SW 1271 (cell line): ENCODE measurements at regions not wholly inside any gene's neighbourhood (a gene's known extent, or its start where the extent isn't known, plus 50 kb on each side); places are given as distances from the start of the nearest gene placed in this dataset.

Experiments
- DNase-seq, 2 experiments: peaks; one replicate each; lab custom pipeline; 2025; lab: John Stamatoyannopoulos, UW

- no peak for DNase-seq
Observed at GRCh38 chr6:2462831-2463230, 217.4 kb upstream of the GMDS start.

DNA sequence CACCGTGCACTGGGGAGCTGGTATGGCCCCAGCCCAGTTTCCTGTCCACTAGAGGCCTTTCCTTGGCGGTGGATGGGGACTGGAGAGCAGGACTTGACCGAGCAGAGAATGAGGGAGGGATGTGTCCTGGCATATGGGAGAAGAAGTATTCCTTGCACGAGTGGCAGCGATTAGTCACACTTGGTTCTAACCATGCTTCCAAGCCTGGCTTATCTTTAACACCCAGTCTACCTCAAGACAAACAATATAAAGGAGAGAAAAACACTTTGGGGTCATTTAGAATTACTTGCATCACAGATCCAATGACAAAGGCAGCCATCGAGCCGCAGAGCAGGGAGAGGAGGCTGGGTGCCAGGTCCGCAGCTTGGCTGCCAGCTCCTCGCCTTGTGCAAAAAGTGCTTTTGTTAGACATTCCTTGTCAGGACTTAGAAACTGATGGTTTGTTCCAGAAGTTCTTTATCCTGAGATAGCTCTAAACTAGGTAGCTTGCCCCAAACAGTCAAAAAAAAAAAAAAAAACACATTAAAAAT, 214.9 kb upstream of the GMDS start:
- DNase-seq, result no peak

- DNase-seq, result no peak
Observed at GRCh38 chr6:2454180-2454579, 208.8 kb upstream of the GMDS start.

DNA sequence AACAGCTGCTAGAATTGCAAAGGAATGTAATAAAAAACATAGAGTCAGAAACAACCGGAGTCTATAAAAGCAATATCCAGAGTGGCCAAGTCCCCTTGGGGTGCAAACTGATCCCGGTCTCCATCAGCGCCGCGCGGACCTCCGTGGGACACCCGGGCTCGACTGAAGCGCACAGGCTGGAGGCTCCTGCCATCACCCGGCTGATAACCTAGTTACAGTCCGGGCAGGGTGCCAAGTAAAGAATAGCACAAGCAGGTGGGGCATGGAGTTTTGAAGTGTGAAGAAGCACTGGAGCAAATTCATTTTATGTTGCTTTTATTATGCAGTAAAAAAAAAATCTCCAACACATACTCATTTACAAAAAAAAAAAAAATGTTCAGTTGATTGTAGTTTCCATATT, 205.1 kb upstream of the GMDS start:
- no peak for DNase-seq

DNA sequence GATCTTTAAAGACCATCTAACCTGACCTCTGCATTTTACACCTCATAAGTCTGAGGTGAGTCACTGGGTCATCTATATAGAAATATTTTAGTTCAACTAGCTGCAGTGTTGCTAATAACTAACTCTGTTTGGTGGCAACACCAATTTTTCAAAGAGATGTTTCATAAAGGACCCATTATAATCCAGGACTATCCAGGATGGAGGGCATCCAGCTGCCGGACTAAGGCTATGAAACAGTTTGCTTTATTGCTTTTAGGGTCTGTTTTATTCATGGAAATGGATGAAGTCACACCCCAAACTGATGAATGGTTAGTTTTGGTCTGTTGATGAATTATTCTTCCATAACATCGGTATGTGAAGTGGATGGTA, 204.2 kb upstream of the GMDS start:
- DNase-seq, result no peak

DNA sequence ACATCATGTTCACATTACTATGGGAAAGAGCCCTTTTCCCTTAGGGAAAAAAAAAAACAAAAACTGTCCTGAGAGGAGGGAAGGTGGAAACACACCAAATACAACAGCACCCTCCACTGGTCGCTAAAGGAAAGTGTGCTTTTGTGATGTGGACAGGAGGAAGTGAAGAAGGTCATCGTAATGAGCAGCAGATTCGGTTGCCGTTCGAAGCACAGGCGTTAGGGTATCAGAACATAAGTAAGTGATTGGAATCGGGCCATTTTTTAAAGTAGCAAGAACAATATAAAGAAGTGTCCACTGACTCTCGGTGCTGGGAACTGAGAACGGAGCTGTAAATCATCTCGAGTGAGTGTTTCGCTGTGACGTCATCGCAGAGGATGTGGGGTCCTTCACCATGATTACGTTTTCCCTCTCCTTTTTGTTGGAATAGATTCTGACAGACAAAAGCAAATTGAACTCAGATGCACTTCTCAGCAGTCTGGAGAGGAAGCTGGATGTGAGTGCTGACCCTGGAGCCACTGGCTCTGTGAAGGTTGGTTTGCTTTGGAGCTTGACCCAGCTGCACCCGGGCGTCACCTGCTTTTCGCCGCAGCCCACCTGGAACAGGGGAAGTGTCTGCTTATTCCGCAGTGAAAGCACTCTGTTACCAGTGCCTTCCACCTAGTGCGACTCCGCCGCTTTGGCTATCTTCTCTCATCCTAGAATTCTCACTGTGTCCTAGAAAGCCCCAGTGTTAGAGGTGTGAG, 203.6 kb upstream of the GMDS start:
- peak in 1 of 2 experiments; percentile 40 for DNase-seq

- DNase-seq, result no peak
Observed at GRCh38 chr6:2447931-2448330, 202.5 kb upstream of the GMDS start.

DNA sequence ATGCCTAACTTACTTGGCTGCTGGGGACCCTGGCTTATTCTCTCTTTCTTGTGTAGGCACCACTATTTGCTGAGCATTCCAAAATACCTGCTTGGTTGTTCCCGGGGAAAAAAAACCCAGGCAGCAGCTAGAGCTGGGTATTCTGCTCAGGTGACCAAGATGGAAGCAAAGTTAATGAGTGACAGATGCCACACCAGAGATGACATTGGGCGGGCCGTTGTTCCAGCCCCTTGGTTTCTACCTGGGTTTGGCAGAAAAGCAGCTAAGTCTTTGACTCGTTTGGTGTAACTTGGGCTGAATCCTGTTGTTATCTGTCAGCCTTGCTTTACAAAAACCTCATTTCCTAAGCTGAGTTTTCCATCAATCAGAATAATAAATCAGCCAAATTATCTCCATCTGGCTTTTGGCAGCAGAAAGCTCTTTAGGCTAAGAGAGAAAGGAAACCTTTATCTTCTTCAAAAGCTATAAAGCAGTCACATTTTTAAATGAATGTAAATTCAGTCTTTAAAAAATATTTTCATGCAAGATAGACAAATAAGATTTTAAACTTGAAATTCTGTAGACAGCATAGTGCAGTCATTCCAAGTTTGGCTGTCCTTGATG, 202.0 kb upstream of the GMDS start:
- DNase-seq, result no peak

- no peak for DNase-seq
Observed at GRCh38 chr6:2441601-2442475, 196.4 kb upstream of the GMDS start.

DNA sequence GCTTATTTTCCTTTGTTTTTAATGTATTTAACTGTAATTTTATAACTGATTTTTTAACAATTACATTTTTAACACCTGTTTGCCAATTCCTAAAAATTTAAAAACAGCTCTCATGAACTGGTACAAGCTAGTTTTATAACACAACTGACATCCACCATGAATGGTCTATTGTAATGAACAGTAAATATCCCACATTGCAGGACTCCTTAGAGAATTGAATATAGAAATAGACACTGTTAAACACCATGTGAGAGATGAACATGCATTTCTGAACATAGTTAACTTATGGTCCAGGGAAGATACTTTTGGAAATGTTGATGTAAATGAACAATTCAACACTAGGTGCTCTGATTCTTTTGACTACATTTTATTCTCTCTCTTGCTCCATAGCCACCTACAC, 195.1 kb upstream of the GMDS start:
- DNase-seq, result no peak

DNA sequence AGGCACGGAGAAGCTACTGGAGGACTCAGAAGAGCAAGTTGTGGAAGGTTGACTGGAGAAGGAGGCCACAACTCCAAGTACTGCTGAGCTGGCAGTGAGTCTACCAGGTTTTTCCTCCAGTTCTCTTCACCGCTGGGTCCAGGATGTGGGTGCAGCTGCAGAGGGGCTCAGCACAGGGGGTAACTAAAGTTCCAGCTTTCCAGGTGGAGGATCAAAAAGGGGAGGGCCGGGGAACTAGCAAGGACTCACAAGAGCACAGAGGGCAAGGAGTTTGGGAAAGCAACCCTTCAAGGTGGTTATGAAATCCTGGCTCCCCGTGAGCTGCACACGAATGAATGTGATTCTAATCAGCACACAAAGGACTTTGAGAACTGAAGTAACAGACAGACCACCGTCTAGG, 194.2 kb upstream of the GMDS start:
- DNase-seq, result no peak

DNA sequence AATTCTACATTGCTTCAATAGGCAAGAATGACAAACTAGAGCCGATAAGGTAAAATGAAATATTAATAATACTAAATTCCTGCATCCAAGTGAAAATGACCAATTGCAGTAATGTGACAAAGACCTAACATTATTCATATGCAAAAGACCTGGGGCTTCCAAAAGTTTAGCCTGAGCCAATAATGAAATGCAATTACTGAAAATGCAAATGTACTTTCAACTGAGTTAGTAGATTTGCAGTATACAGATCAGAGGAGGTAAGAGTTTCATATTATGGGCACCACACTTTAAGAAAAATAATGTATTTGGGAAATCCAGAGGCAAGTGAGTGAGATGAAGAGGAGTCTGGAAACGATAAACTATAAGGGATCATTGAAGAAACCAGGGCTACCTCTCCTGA, 193.7 kb upstream of the GMDS start:
- DNase-seq, result no peak

DNA sequence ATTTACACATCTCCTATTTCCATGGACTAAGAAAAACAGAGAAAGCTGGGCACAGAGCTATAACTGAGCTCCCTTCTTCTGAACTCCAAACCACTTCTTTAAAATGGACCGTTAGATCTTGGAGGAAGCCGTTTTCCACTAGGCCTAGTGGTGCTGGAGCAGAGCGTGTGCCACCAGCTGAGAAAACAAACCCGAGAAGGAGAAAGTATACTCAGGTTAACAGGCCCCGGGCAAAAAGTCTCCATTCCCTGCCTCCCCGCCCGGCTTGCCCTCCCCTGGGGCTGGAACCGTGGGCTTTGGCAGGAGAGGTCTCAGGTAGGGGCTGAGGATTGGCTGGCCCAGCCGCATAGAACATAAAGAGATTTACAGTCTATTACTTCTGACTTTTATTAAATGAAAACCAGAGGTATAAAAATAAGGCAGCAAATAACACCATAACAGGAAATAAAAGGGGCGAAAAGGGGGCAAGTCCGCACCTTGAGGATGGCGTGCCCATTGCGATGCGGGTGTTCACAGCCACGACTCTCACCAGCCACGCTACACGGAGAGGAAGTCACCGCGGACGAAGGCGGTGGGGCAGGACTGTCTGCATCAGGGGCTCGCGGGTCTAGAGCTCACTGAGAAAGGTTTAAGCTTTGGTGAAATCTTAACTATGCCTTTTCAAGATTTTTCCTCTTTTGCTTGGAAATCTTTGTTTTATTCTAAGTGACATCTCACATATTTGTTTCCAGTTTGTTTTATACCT, 191.2 kb upstream of the GMDS start:
- DNase-seq, result no peak

GRCh38 chr6:2435323-2435722, 189.9 kb upstream of the GMDS start:
- no peak for DNase-seq

DNA sequence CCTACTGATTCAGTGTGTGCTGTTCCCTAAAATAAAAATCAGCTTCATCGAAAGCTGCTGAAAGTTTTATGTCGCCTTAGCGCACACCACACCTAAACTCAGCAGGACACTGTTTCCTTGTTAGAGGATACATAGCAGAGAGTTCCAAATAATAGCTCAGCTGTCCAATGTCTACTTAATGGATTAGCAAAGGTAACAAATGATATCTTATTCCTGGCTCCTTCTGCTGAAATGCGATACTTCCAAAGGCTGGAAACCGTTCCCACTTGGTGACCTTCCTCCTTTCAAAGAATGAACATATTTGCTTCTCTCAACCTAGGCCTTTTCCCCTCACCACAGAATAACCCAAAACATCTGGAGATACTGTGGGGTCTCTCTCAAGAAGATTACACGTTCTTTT, 189.5 kb upstream of the GMDS start:
- no peak for DNase-seq

- no peak for DNase-seq
Observed at GRCh38 chr6:2434116-2434515, 188.7 kb upstream of the GMDS start.

GRCh38 chr6:2433711-2434110, 188.3 kb upstream of the GMDS start:
- DNase-seq, result no peak

GRCh38 chr6:2433266-2433665, 187.9 kb upstream of the GMDS start:
- DNase-seq, result no peak

- no peak for DNase-seq
Observed at GRCh38 chr6:2432292-2432691, 186.9 kb upstream of the GMDS start.

- DNase-seq, result no peak
Observed at GRCh38 chr6:2430612-2431011, 185.2 kb upstream of the GMDS start.

DNA sequence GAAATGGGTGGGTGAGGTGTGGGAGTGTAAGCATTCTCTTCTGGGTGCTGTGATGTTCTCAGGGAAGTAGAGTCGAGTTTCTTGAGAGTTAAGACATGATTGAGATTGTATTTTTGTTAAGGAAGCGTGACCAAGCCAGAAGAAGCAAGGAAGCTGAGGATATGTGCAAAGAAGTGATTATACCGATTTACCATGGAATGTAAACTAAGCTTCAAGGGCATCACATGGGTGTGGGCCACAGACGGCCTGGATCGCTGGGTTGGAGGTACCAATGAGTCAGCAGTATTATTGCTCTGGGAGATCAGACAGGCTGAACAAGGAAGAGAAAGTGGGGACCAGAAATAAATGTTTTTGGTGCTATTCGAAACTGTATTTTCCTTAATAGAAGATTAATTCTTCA, 184.1 kb upstream of the GMDS start:
- no peak for DNase-seq

GRCh38 chr6:2429032-2429431, 183.6 kb upstream of the GMDS start:
- DNase-seq, result no peak
